ENCODE measurements at regions not wholly inside any gene's neighbourhood (a gene's known extent, or its start where the extent isn't known, plus 50 kb on each side); places are given as distances from the start of the nearest gene placed in this dataset.

- H4K8ac ChIP-seq (ENCODE audit: extremely low read depth, insufficient read depth, low read length) = no peak overlapping the region
- H3K4me1 ChIP-seq (replicated peaks in 1 of 4; ENCODE audit: control insufficient read depth in 3 of 4, insufficient read depth in 4 of 4, low read length in 3 of 4) = no peaks in the 10 kb centered on the region
- FAIRE-seq (no peak), DNase-seq (ENCODE audit: low read depth in 1 of 2, low spot score in 2 of 2) (no peak)
- no peaks in the 10 kb centered on the region for H3K27me3 ChIP-seq (replicated peaks in 1 of 4; ENCODE audit: control insufficient read depth in 3 of 4, extremely low read depth in 1 of 4, insufficient read depth in 3 of 4, low read length in 3 of 4)
- no peak overlapping the region for H4K91ac ChIP-seq (replicated peaks; ENCODE audit: insufficient read length, low read length)
- H3K9me3 ChIP-seq (ENCODE audit: insufficient read depth in 2 of 2, low read depth in 1 of 2, low read length in 1 of 2) = peaks cover 4 to 8% of the 10 kb centered on the region in 2 experiments; a peak in 1 of 4 replicates
- ChIA-PET CTCF (ENCODE audit: partially characterized antibody) (no interaction called here), POLR2A (ENCODE audit: partially characterized antibody) (no interaction called here)
- H3K23me2 ChIP-seq (ENCODE audit: low read depth, low read length) = no peaks in the 10 kb centered on the region
- no peak overlapping the region for H3K4me2 ChIP-seq (ENCODE audit: insufficient read depth in 1 of 2, low read depth in 2 of 2, low read length in 2 of 2)
- no peak overlapping the region for H3K27ac ChIP-seq (ENCODE audit: low read depth, low read length)
- H3K79me2 ChIP-seq (ENCODE audit: control insufficient read depth in 1 of 2, insufficient read depth in 2 of 2, low read length in 2 of 2) = no peaks in the 10 kb centered on the region
- H3K56ac ChIP-seq (replicated peaks; ENCODE audit: insufficient read length, low read depth, low read length) = no peak overlapping the region
- no peak overlapping the region for H3K9ac ChIP-seq (replicated peaks in 1 of 4; ENCODE audit: extremely low read depth in 1 of 4, low read depth in 3 of 4, low read length in 3 of 4)
- no peak overlapping the region for H3K18ac ChIP-seq (ENCODE audit: extremely low read depth, low read length)
- H2BK20ac ChIP-seq (ENCODE audit: low read length) = no peak overlapping the region
- H3K4me3 ChIP-seq (ENCODE audit: extremely low read depth in 1 of 4, insufficient read depth in 2 of 4, low read depth in 3 of 4, low read length in 4 of 4) = no peak overlapping the region
- no peaks in the 10 kb centered on the region for H3K79me1 ChIP-seq (ENCODE audit: low read depth, low read length)
- H2BK5ac ChIP-seq (ENCODE audit: low read depth, low read length) = no peak overlapping the region
- no peak overlapping the region for H2AK5ac ChIP-seq (ENCODE audit: low read depth, low read length)
- no peak overlapping the region for H3K23ac ChIP-seq (ENCODE audit: insufficient read length)
- H2BK120ac ChIP-seq (replicated peaks; ENCODE audit: low read depth, low read length) = no peak overlapping the region
- H4K5ac ChIP-seq (ENCODE audit: insufficient read length, low read depth, low read length) = no peak overlapping the region
- H3K14ac ChIP-seq (ENCODE audit: insufficient read length) = no peak overlapping the region
- no peak overlapping the region for H2BK12ac ChIP-seq (ENCODE audit: low read depth, low read length)
- no peaks in the 10 kb centered on the region; a peak in 1 of 8 replicates for H3K36me3 ChIP-seq (ENCODE audit: control insufficient read depth in 2 of 4, insufficient read depth in 4 of 4, low read length in 3 of 4)
- H2BK15ac ChIP-seq (ENCODE audit: low read length) = no peak overlapping the region
- H2AFZ ChIP-seq (ENCODE audit: low read length) = no peak overlapping the region
- no peaks in the 10 kb centered on the region for H4K20me1 ChIP-seq (replicated peaks in 1 of 2; ENCODE audit: control insufficient read depth in 1 of 2, insufficient read depth in 2 of 2, low read length in 2 of 2)
- no peak overlapping the region for H3K4ac ChIP-seq (replicated peaks; ENCODE audit: insufficient read length, low read depth, low read length)
- no peak for TF ChIP-seq CBX5 (IDR thresholded peaks at IDR 0.05; ENCODE audit: low read depth, low read length)
- TF ChIP-seq TEAD4 (IDR thresholded peaks at IDR 0.05; ENCODE audit: low read depth, low read length) = no peak
- no peak for TF ChIP-seq KDM5A (IDR thresholded peaks at IDR 0.05; ENCODE audit: low read length)
- no peak for TF ChIP-seq E2F6 (IDR thresholded peaks at IDR 0.05)
- no peak for TF ChIP-seq ATF3 (IDR thresholded peaks at IDR 0.05; ENCODE audit: insufficient read depth, low read depth, low read length)
- TF ChIP-seq EZH2 (IDR thresholded peaks at IDR 0.05; ENCODE audit: low read depth, low read length, severe bottlenecking) = no peak
- no peak for TF ChIP-seq ZNF274 (IDR thresholded peaks at IDR 0.05; ENCODE audit: borderline replicate concordance, extremely low read depth, low read length)
- TF ChIP-seq CTBP2 (IDR thresholded peaks at IDR 0.05; ENCODE audit: borderline replicate concordance, insufficient read depth, insufficient read length, low read length) = no peak
- TF ChIP-seq RBBP5 (IDR thresholded peaks at IDR 0.05; ENCODE audit: borderline replicate concordance, low read depth, low read length) = no peak
- no peak for TF ChIP-seq SAP30 (IDR thresholded peaks at IDR 0.05; ENCODE audit: insufficient read depth, insufficient replicate concordance, low read length)
- TF ChIP-seq CEBPB (IDR thresholded peaks at IDR 0.05; ENCODE audit: low read depth, low read length) = no peak
- no peak for TF ChIP-seq SUZ12 (IDR thresholded peaks at IDR 0.05; ENCODE audit: low read length)
- no peak for TF ChIP-seq RXRA (IDR thresholded peaks at IDR 0.05; ENCODE audit: insufficient read depth, low read depth, low read length)
- TF ChIP-seq POLR2AphosphoS5 (IDR thresholded peaks at IDR 0.05; ENCODE audit: low read depth, low read length) = no peak
Measured at GRCh38 chr3:95217661-95218060, 1154.8 kb downstream of the NSUN3 start.

Measured in H1 (cell line).